ENCODE measurements at regions not wholly inside any gene's neighbourhood (a gene's known extent, or its start where the extent isn't known, plus 50 kb on each side); places are given as distances from the start of the nearest gene placed in this dataset.

DNA sequence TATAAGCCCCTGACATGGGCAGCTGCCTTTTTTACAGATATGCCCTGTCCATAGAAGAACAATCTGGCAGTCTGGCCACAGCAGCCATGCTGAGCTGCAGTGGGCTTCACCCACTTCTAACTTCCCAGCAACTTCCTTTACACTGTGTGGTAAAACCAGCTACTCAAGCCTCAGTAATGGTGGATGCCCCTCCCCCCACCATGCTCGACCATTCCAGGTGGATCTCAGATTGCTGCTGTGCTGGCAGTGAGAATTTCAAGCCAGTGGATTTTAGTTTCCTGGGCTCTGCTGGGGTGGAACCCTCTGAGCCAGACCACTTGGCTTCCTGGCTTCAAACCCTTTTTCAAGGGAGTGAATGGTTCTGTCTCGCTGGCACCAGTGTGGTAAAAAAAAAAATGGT is 355.9 kb upstream of the EDA2R start:
- TF ChIP-seq, protein P1, sequence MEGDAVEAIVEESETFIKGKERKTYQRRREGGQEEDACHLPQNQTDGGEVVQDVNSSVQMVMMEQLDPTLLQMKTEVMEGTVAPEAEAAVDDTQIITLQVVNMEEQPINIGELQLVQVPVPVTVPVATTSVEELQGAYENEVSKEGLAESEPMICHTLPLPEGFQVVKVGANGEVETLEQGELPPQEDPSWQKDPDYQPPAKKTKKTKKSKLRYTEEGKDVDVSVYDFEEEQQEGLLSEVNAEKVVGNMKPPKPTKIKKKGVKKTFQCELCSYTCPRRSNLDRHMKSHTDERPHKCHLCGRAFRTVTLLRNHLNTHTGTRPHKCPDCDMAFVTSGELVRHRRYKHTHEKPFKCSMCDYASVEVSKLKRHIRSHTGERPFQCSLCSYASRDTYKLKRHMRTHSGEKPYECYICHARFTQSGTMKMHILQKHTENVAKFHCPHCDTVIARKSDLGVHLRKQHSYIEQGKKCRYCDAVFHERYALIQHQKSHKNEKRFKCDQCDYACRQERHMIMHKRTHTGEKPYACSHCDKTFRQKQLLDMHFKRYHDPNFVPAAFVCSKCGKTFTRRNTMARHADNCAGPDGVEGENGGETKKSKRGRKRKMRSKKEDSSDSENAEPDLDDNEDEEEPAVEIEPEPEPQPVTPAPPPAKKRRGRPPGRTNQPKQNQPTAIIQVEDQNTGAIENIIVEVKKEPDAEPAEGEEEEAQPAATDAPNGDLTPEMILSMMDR (conservative IDR thresholded peaks at IDR 0.05; ENCODE audit: low read depth, low read length): no peak
- TF ChIP-seq EZH2 (IDR thresholded peaks at IDR 0.05; ENCODE audit: low read length, unreplicated experiment) (no peak), EZH2phosphoT487 (IDR thresholded peaks at IDR 0.05; ENCODE audit: borderline replicate concordance, low read length) (no peak)

Measured in PC-3 (cell line).